Inflammatory macrophage (primary cell): ENCODE measurements at regions not wholly inside any gene's neighbourhood (a gene's known extent, or its start where the extent isn't known, plus 50 kb on each side); places are given as distances from the start of the nearest gene placed in this dataset.
"Not testable (repeated sequence)": the region's sequence is repeated elsewhere in the genome, so short reads cannot be mapped to it uniquely, and the experiment has no call there.

ENCODE experiments used
- DNase-seq, 2 donors: peaks; one replicate each; pipeline ENCODE4 v3.0.0-alpha.2; 2020 to 2022

GRCh38 chr10:46204482-46205102 lies 82.2 kb upstream of the ANTXRL start:
- not testable (repeated sequence) for DNase-seq

GRCh38 chr10:46210427-46210826 lies 76.4 kb upstream of the ANTXRL start:
- DNase-seq = not testable (repeated sequence)

- no peak for DNase-seq
These were observed 71.4 kb upstream of the ANTXRL start for GRCh38 chr10:46215426-46215825.

- no peak for DNase-seq
These were observed 70.7 kb upstream of the ANTXRL start for GRCh38 chr10:46216003-46216634.

GRCh38 chr10:46216836-46217751 lies 69.7 kb upstream of the ANTXRL start:
- peak; percentile 38 to 72 for DNase-seq

- no peak for DNase-seq
These were observed 68.9 kb upstream of the ANTXRL start for GRCh38 chr10:46217752-46218453.

GRCh38 chr10:46218921-46219320 lies 67.9 kb upstream of the ANTXRL start:
- no peak for DNase-seq

- DNase-seq = not testable (repeated sequence)
These were observed 67.3 kb upstream of the ANTXRL start for GRCh38 chr10:46219431-46219990.

GRCh38 chr10:46220187-46220586 lies 66.6 kb upstream of the ANTXRL start:
- no peak for DNase-seq

- no peak for DNase-seq
These were observed 65.8 kb upstream of the ANTXRL start for GRCh38 chr10:46220872-46221538.

GRCh38 chr10:46222364-46222935 lies 64.3 kb upstream of the ANTXRL start:
- DNase-seq = no peak

GRCh38 chr10:46223064-46223480 lies 63.7 kb upstream of the ANTXRL start:
- peak in 1 of 2 donors; percentile 22 for DNase-seq

- no peak for DNase-seq
These were observed 63.0 kb upstream of the ANTXRL start for GRCh38 chr10:46223626-46224413.

GRCh38 chr10:46224414-46224682 lies 62.4 kb upstream of the ANTXRL start:
- no peak for DNase-seq

- no peak for DNase-seq
These were observed 61.2 kb upstream of the ANTXRL start for GRCh38 chr10:46225597-46225996.

- no peak for DNase-seq
These were observed 60.6 kb upstream of the ANTXRL start for GRCh38 chr10:46226232-46226631.

GRCh38 chr10:46226900-46227558 lies 59.8 kb upstream of the ANTXRL start:
- no peak for DNase-seq

GRCh38 chr10:46227571-46227935 lies 59.2 kb upstream of the ANTXRL start:
- DNase-seq = no peak

- DNase-seq = peak; percentile 3 to 51
These were observed 58.7 kb upstream of the ANTXRL start for GRCh38 chr10:46227936-46228562.

GRCh38 chr10:46228563-46229071 lies 58.2 kb upstream of the ANTXRL start:
- DNase-seq = peak; percentile 50 to 68
